Colonic mucosa (tissue), 4 donors: ENCODE measurements at regions not wholly inside any gene's neighbourhood (a gene's known extent, or its start where the extent isn't known, plus 50 kb on each side); places are given as distances from the start of the nearest gene placed in this dataset.

Experiments used
- DNase-seq: peaks from one replicate; pipeline ENCODE4 v3.0.0-alpha.2; 2020
- H3K27ac ChIP-seq: fragments of 200-600 bp; one replicate; pipeline ENCODE4 v1.8.0; 2021
- H3K27me3 ChIP-seq: fragments of 200-600 bp; one replicate; pipeline ENCODE4 v1.8.0; 2021
- H3K36me3 ChIP-seq: fragments of 200-600 bp; one replicate; pipeline ENCODE4 v1.8.0; 2021
- H3K4me1 ChIP-seq: fragments of 200-600 bp; one replicate; pipeline ENCODE4 v1.8.0; 2021; ENCODE audit warnings: mild to moderate bottlenecking
- H3K4me3 ChIP-seq: fragments of 200-600 bp; one replicate; pipeline ENCODE4 v1.8.0; 2021
- H3K9ac ChIP-seq, 2 donors: one replicate each; pipeline ENCODE4 v1.7.0; 2013; ENCODE audit warnings: control low read depth in 2 of 2, low read depth in 2 of 2, low read length in 2 of 2
- H3K9me3 ChIP-seq: fragments of 200-600 bp; one replicate; pipeline ENCODE4 v1.8.0; 2021
- intact Hi-C: fragments of 100-400 bp; cut with DNase I; formaldehyde crosslinking; loops from one replicate; pipeline ENCODE4 v1.14.1; 2022
- TF ChIP-seq, protein P1 (sequence below): fragments of 200-600 bp; IDR thresholded peaks from one replicate; pipeline ENCODE4 v1.8.0; 2022; ENCODE audit warnings: antibody characterized with exemption, mild to moderate bottlenecking
- donor health status: healthy.
- donor health status: DM: no; HTN: no; CAD: no.
- donor health status: DM: no; HTN: no; CAD: no.

- Histone ChIP-seq H3K27me3 (no peaks in the 10 kb centered on the region), H3K4me1 (no peaks in the 10 kb centered on the region), H3K4me3 (no peak overlapping the region), H3K36me3 (no peaks in the 10 kb centered on the region), H3K9ac (no peak overlapping the region), H3K27ac (no peak overlapping the region), H3K9me3 (no peaks in the 10 kb centered on the region)
- TF ChIP-seq, protein P1, sequence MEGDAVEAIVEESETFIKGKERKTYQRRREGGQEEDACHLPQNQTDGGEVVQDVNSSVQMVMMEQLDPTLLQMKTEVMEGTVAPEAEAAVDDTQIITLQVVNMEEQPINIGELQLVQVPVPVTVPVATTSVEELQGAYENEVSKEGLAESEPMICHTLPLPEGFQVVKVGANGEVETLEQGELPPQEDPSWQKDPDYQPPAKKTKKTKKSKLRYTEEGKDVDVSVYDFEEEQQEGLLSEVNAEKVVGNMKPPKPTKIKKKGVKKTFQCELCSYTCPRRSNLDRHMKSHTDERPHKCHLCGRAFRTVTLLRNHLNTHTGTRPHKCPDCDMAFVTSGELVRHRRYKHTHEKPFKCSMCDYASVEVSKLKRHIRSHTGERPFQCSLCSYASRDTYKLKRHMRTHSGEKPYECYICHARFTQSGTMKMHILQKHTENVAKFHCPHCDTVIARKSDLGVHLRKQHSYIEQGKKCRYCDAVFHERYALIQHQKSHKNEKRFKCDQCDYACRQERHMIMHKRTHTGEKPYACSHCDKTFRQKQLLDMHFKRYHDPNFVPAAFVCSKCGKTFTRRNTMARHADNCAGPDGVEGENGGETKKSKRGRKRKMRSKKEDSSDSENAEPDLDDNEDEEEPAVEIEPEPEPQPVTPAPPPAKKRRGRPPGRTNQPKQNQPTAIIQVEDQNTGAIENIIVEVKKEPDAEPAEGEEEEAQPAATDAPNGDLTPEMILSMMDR, result no peak
- intact Hi-C loops, result no loop called here
- DNase-seq, result no peak
Measured at GRCh38 chrX:39165773-39166172, 364.5 kb downstream of the MID1IP1 start.

GRCh38 chrX:39167791-39168190 lies 366.5 kb downstream of the MID1IP1 start:
- no peaks in the 10 kb centered on the region for H3K9me3 ChIP-seq
- no peaks in the 10 kb centered on the region for H3K4me1 ChIP-seq
- TF ChIP-seq, protein P1, result no peak
- H3K27ac ChIP-seq, result no peak overlapping the region
- no peaks in the 10 kb centered on the region for H3K36me3 ChIP-seq
- intact Hi-C loops, result no loop called here
- H3K9ac ChIP-seq, result no peak overlapping the region
- no peak for DNase-seq
- H3K4me3 ChIP-seq, result no peak overlapping the region
- H3K27me3 ChIP-seq, result no peaks in the 10 kb centered on the region

- intact Hi-C loops, result no loop called here
- TF ChIP-seq, protein P1, result no peak
- Histone ChIP-seq H3K9me3 (no peaks in the 10 kb centered on the region), H3K27ac (no peak overlapping the region), H3K4me1 (no peaks in the 10 kb centered on the region), H3K9ac (no peak overlapping the region), H3K27me3 (no peaks in the 10 kb centered on the region), H3K4me3 (no peak overlapping the region), H3K36me3 (no peaks in the 10 kb centered on the region)
- no peak for DNase-seq
Measured at GRCh38 chrX:39168609-39169008, 367.4 kb downstream of the MID1IP1 start.

GRCh38 chrX:39169976-39170375 lies 368.7 kb downstream of the MID1IP1 start:
- Histone ChIP-seq H3K4me3 (no peak overlapping the region), H3K4me1 (no peaks in the 10 kb centered on the region), H3K9ac (no peak overlapping the region), H3K27me3 (no peaks in the 10 kb centered on the region), H3K27ac (no peak overlapping the region), H3K9me3 (no peaks in the 10 kb centered on the region), H3K36me3 (no peaks in the 10 kb centered on the region)
- TF ChIP-seq, protein P1, result no peak
- DNase-seq, result no peak
- intact Hi-C loops, result no loop called here

DNA sequence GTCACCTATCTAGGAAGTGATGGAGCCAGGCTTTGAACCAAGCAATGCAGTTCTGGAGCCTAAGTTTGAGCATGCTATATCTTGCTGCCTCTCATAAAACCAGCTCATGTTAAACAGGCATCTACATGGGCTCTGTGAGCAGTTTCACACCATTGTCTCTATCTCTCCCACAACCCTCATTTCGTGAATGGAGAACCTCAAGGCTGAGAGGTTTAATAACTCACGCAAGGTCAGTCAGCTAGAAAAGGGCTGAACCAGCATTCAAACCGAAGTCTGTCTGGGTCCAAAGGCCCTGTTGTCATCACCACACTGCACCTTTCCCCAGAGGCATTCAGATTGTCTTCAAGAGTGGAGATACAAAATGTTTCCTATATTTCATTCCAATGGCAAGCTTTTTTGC lies 369.2 kb downstream of the MID1IP1 start:
- intact Hi-C loops, result no loop called here
- no peak overlapping the region for H3K27ac ChIP-seq

More for the DNA sequence above, 369.2 kb downstream of the MID1IP1 start:
- no peak for DNase-seq
- Histone ChIP-seq H3K9ac (no peak overlapping the region), H3K4me3 (no peak overlapping the region), H3K27me3 (no peaks in the 10 kb centered on the region), H3K4me1 (no peaks in the 10 kb centered on the region), H3K36me3 (no peaks in the 10 kb centered on the region), H3K9me3 (no peaks in the 10 kb centered on the region)
- TF ChIP-seq, protein P1, result no peak
